ENCODE measurements at regions not wholly inside any gene's neighbourhood (a gene's known extent, or its start where the extent isn't known, plus 50 kb on each side); places are given as distances from the start of the nearest gene placed in this dataset.

GRCh38 chr3:117589454-117589853, 879.9 kb downstream of the TUSC7 start:
- peak; percentile 96 for DNase-seq

- no peak for DNase-seq
These were observed 886.0 kb downstream of the TUSC7 start for GRCh38 chr3:117595615-117596014.

- DNase-seq = no peak
These were observed 886.9 kb downstream of the TUSC7 start for GRCh38 chr3:117596503-117596902.

GRCh38 chr3:117597865-117598264, 888.3 kb downstream of the TUSC7 start:
- no peak for DNase-seq

GRCh38 chr3:117600112-117600511, 890.5 kb downstream of the TUSC7 start:
- no peak for DNase-seq

- DNase-seq = no peak
These were observed 891.1 kb downstream of the TUSC7 start for GRCh38 chr3:117600666-117601065.

- no peak for DNase-seq
These were observed 892.6 kb downstream of the TUSC7 start for GRCh38 chr3:117602058-117602644.

GRCh38 chr3:117603097-117603496, 893.5 kb downstream of the TUSC7 start:
- no peak for DNase-seq

GRCh38 chr3:117606866-117607265, 897.3 kb downstream of the TUSC7 start:
- DNase-seq = no peak

- DNase-seq = no peak
These were observed 899.8 kb downstream of the TUSC7 start for GRCh38 chr3:117609330-117609729.

GRCh38 chr3:117610156-117610555, 900.6 kb downstream of the TUSC7 start:
- DNase-seq = peak; percentile 66

GRCh38 chr3:117611211-117611610, 901.6 kb downstream of the TUSC7 start:
- DNase-seq = peak; percentile 84

- no peak for DNase-seq
These were observed 906.6 kb downstream of the TUSC7 start for GRCh38 chr3:117616227-117616626.

- no peak for DNase-seq
These were observed 908.3 kb downstream of the TUSC7 start for GRCh38 chr3:117617906-117618305.

GRCh38 chr3:117618462-117618861, 908.9 kb downstream of the TUSC7 start:
- no peak for DNase-seq

GRCh38 chr3:117619805-117620204, 910.2 kb downstream of the TUSC7 start:
- no peak for DNase-seq

GRCh38 chr3:117622171-117622841, 912.7 kb downstream of the TUSC7 start:
- peak; percentile 51 for DNase-seq

- no peak for DNase-seq
These were observed 914.8 kb downstream of the TUSC7 start for GRCh38 chr3:117624424-117624823.

GRCh38 chr3:117625174-117625573, 915.6 kb downstream of the TUSC7 start:
- no peak for DNase-seq

GRCh38 chr3:117626577-117626976, 917.0 kb downstream of the TUSC7 start:
- DNase-seq = no peak

- peak; percentile 100 for DNase-seq
These were observed 919.3 kb downstream of the TUSC7 start for GRCh38 chr3:117628823-117629291.

- no peak for DNase-seq
These were observed 919.9 kb downstream of the TUSC7 start for GRCh38 chr3:117629505-117629904.

- DNase-seq = no peak
These were observed 920.9 kb downstream of the TUSC7 start for GRCh38 chr3:117630469-117630868.

- DNase-seq = peak; percentile 58
These were observed 921.3 kb downstream of the TUSC7 start for GRCh38 chr3:117630885-117631284.

- DNase-seq = no peak
These were observed 922.2 kb downstream of the TUSC7 start for GRCh38 chr3:117631781-117632180.

All from DMS79 (cell line).